Fibroblast of pulmonary artery (primary cell): ENCODE measurements at regions not wholly inside any gene's neighbourhood (a gene's known extent, or its start where the extent isn't known, plus 50 kb on each side); places are given as distances from the start of the nearest gene placed in this dataset.

ENCODE experiments used
- DNase-seq: peaks from one replicate; pipeline ENCODE4 v3.0.0-alpha.2; 2010; ENCODE audit warnings: low read depth
- H3K4me3 ChIP-seq: replicated peaks from 2 replicates; pipeline ENCODE4 v1.5.1; 2011; ENCODE audit warnings: low read depth, mild to moderate bottlenecking, control low read depth, low read length, moderate library complexity
- TF ChIP-seq, protein P1 (sequence below): IDR thresholded peaks from 2 replicates; pipeline ENCODE4 v1.5.1; 2011; ENCODE audit warnings: mild to moderate bottlenecking, control low read depth, low read length, inconsistent platforms; ENCODE audit errors: missing control alignments

DNA sequence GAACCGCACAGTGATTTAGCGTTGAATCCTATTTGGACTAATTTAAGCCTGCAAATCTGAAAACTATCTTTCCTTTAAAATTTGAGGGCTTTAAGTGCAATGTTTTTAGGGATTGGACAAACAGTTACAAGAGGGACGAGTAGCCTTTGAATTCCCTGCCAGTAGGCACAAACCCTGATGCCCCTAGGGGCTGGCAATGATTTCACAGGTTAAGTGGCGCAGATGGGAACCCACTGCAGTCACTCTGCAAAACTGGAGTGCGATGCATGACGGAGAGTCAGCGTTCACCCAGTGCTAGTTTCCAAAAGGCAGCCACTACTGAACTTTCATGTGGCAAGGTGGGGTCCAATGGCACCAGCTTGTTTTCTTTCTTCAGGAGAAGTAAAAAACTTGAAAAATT, 99.4 kb upstream of the FRMD6 start:
- DNase-seq: no peak
- TF ChIP-seq, protein P1, sequence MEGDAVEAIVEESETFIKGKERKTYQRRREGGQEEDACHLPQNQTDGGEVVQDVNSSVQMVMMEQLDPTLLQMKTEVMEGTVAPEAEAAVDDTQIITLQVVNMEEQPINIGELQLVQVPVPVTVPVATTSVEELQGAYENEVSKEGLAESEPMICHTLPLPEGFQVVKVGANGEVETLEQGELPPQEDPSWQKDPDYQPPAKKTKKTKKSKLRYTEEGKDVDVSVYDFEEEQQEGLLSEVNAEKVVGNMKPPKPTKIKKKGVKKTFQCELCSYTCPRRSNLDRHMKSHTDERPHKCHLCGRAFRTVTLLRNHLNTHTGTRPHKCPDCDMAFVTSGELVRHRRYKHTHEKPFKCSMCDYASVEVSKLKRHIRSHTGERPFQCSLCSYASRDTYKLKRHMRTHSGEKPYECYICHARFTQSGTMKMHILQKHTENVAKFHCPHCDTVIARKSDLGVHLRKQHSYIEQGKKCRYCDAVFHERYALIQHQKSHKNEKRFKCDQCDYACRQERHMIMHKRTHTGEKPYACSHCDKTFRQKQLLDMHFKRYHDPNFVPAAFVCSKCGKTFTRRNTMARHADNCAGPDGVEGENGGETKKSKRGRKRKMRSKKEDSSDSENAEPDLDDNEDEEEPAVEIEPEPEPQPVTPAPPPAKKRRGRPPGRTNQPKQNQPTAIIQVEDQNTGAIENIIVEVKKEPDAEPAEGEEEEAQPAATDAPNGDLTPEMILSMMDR: peak; percentile 2
- H3K4me3 ChIP-seq: no peak overlapping the region

DNA sequence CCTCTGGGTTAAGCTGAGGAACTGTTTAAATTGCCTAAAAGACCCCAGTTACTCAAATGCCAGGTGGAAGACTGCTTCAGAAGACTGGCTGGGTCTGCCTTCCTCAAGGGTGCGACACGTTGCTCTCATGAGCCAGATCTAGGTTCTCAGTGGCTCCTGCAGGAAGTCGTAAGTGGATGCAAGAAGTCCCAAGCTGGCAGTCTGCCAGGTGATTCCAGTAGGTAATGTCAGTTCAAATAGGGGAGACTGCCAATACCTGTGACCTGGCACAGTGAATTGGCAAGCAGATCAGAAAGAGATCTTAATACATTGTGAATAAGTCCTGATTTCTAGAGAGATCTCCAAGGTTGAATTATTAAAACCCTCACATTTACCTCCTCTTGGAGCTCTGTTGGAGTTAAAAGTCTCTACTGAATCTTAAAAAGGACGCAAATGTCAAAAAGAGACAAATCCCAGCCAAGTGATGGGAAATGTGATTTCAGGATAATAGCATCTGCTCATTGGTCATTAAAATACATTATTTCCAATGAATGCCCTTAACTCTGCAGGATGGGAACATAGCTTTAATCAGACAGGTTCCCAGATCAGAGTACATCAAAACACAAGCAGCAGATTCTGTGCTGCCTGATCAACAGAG, 98.8 kb upstream of the FRMD6 start:
- no peak overlapping the region for H3K4me3 ChIP-seq
- TF ChIP-seq, protein P1: no peak
- no peak for DNase-seq

DNA sequence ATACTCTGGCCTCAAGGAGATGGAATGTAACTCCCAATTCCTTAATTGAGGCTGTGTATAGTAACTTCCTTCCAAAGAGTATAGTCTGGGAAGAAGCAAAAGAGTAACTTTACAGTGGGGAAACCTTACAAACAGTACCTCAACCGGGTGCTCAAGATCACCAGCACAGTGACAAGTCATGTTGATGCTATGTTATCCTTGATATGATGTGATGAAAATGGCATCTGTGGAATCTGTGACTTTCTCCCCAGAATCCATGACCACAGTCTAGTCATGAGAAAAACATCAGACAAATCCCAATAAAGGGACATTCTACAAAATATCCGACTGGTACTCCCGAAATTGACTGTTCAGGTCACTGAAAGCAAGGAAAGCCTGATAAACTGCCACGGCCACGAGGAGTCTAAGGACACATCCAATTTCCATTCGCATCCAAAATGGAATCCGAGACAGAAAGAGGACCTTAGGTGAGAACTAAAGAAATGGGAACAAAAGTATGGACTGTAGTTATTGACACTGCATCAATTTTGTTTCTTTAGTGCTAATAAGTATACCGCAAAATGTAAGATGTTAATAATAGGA, 97.3 kb upstream of the FRMD6 start:
- TF ChIP-seq, protein P1: no peak
- peak; percentile 81 for DNase-seq
- H3K4me3 ChIP-seq: no peak overlapping the region

DNA sequence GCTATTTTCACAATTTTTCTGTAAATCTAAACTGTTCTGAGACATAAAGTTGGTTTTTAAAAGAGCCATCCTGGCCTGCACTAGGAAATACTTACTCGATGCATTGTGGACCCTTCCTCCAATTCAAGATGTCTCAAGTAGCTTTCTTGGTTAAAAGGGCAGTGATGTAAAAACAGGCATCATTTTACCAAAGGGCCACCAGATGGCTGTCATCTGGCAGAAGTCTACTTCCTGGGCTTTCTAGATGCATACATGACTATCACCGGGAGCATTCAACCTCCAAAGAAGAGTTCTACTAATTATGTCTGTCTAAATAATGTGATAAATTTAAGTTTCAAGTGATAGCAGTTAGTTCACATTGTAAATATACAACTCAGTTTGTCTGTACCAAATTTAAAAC, 96.8 kb upstream of the FRMD6 start:
- H3K4me3 ChIP-seq: no peak overlapping the region
- peak; percentile 43 for DNase-seq
- TF ChIP-seq, protein P1: peak; percentile 8

DNA sequence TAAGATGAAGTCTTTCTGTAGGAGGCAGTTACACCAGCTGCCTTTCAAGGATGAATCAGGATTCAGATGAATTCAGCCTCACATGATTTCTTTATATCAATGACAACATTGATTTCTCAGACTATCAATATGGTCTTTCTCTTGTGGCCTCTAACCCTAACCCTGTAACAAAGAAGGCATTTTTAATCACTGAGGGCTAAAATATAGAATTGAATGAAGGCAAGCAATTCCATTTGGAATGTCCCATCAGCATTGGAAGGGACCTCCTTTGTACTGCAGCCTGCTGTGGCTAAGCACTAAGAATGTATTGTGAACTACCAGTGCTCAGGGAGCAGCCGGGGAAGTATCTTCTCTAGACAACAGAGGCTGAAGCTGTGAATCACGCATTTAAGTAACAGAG, 90.6 kb upstream of the FRMD6 start:
- DNase-seq: no peak
- H3K4me3 ChIP-seq: no peak overlapping the region
- TF ChIP-seq, protein P1: no peak

DNA sequence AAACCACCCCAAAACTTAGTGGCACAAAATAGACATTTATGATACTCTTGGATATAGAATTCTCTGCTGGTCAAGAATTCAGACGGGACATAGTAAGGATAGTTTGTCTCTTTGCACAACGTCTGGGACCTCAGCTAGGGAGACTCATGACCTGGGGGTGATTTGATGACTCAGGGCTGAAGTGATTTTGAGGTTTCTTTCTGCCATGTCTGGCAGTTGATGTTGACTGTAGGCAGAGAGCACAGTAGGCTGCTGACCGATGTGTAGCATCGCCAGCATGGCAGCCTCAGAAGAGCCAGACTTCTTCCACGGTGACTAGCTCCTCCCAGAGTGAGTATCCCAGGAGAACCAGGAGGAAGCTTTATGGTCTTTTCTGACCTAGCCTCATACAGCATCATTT, 88.9 kb upstream of the FRMD6 start:
- TF ChIP-seq, protein P1: no peak
- no peak overlapping the region for H3K4me3 ChIP-seq
- no peak for DNase-seq

DNA sequence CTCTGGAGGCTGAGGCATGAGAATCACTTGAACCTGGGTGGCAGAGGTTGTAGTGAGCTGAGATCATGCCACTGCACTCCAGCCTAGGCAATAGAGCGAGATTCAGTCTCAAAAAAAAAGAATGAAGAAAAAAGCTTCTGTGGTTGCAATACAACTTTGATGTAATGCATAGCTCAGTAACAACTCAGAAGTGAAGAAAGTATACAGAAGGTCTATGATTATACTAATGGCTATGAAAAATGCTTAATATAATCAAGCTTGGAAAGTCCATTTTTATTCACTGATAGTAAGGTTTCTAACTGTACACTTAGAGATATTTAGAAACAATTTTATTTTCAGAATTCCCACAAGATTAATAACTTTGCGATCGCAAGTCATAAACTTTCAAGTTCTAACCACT, 88.2 kb upstream of the FRMD6 start:
- H3K4me3 ChIP-seq: no peak overlapping the region
- DNase-seq: no peak
- TF ChIP-seq, protein P1: no peak
